HEK293T (cell line): ENCODE measurements at regions not wholly inside any gene's neighbourhood (a gene's known extent, or its start where the extent isn't known, plus 50 kb on each side); places are given as distances from the start of the nearest gene placed in this dataset.

Experiments used
- CTCF ChIA-PET: fragments of 350-600 bp; formaldehyde crosslinking; extraction: SDS; loops from one replicate; lab custom pipeline; 2021; ENCODE audit warnings: antibody characterized with exemption, inconsistent platforms; lab: Yijun Ruan, JAX
- POLR2A ChIA-PET: fragments of 350-600 bp; formaldehyde crosslinking; extraction: SDS; loops from one replicate; lab custom pipeline; 2020; ENCODE audit warnings: antibody characterized with exemption, inconsistent platforms; lab: Yijun Ruan, JAX
- DNase-seq: peaks from one replicate; pipeline ENCODE4 v3.0.0; 2012; ENCODE audit warnings: mixed read lengths; ENCODE audit errors: extremely low spot score
- ARNT ChIP-seq: fragments of 450-650 bp; IDR thresholded peaks from 2 replicates; pipeline ENCODE4 v1.6.1; 2017; ENCODE audit warnings: mild to moderate bottlenecking
- BHLHE40 ChIP-seq: fragments of 450-650 bp; IDR thresholded peaks from 2 replicates; pipeline ENCODE4 v1.6.1; 2016; ENCODE audit warnings: mild to moderate bottlenecking, moderate library complexity, borderline replicate concordance
- CTBP1 ChIP-seq: fragments of 450-650 bp; IDR thresholded peaks from 2 replicates; pipeline ENCODE4 v1.6.1; 2016; ENCODE audit warnings: borderline replicate concordance
- ELF4 ChIP-seq: fragments of 450-650 bp; IDR thresholded peaks from 2 replicates; pipeline ENCODE4 v1.6.1; 2017; ENCODE audit warnings: antibody characterized with exemption
- FOXA1 ChIP-seq: fragments of 450-650 bp; IDR thresholded peaks from 2 replicates; pipeline ENCODE4 v1.6.1; 2016; ENCODE audit warnings: mild to moderate bottlenecking
- FOXK2 ChIP-seq: fragments of 450-650 bp; IDR thresholded peaks from 2 replicates; pipeline ENCODE4 v1.6.1; 2016; ENCODE audit warnings: mild to moderate bottlenecking
- FOXM1 ChIP-seq: fragments of 450-650 bp; IDR thresholded peaks from 2 replicates; pipeline ENCODE4 v1.6.1; 2017; ENCODE audit warnings: mild to moderate bottlenecking, borderline replicate concordance
- HDGF ChIP-seq: fragments of 450-650 bp; IDR thresholded peaks from 2 replicates; pipeline ENCODE4 v1.6.1; 2017; ENCODE audit warnings: antibody characterized with exemption, borderline replicate concordance
- L3MBTL2 ChIP-seq: fragments of 450-650 bp; conservative IDR thresholded peaks from 2 replicates; pipeline ENCODE4 v1.6.1; 2016; ENCODE audit warnings: mild to moderate bottlenecking
- LEF1 ChIP-seq: fragments of 450-650 bp; IDR thresholded peaks from 2 replicates; pipeline ENCODE4 v1.6.1; 2017; ENCODE audit warnings: mild to moderate bottlenecking, borderline replicate concordance
- NFRKB ChIP-seq: fragments of 450-650 bp; IDR thresholded peaks from 2 replicates; pipeline ENCODE4 v1.6.1; 2016; ENCODE audit warnings: mild to moderate bottlenecking, moderate library complexity
- PKNOX1 ChIP-seq: fragments of 450-650 bp; IDR thresholded peaks from 2 replicates; pipeline ENCODE4 v1.6.1; 2016
- SP1 ChIP-seq: fragments of 450-650 bp; IDR thresholded peaks from 2 replicates; pipeline ENCODE4 v1.6.1; 2017
- SUZ12 ChIP-seq: fragments of 450-650 bp; IDR thresholded peaks from 2 replicates; pipeline ENCODE4 v1.6.1; 2016; ENCODE audit warnings: mild to moderate bottlenecking
- TARDBP ChIP-seq: fragments of 450-650 bp; IDR thresholded peaks from 2 replicates; pipeline ENCODE4 v1.6.1; 2016
- ZNF384 ChIP-seq: fragments of 450-650 bp; IDR thresholded peaks from 2 replicates; pipeline ENCODE4 v1.6.1; 2016

DNA sequence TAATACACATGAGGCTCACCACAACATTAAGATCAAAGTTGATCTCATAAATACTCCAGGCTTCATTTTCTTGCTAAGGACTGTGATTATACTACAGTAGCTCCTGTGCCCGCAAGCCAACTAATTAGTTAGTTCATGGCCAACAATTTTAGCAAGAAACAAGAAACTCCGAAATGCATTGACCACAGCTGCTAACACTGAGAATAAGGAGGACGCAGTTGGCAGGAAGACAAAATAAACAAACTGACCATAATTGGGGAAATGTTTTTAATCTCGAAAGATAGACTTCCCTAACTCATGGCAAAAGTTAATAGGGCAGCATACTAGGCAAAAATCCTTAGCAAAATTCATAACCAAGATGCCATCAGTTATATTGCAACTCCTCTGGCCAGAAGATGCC, 115.5 kb upstream of the SPEF2 start:
- DNase-seq = no peak
- CTCF ChIA-PET = no interaction called here
- TF ChIP-seq L3MBTL2 (no peak), CTBP1 (no peak), PKNOX1 (no peak), ARNT (no peak)

GRCh38 chr5:35488791-35489190, 128.9 kb upstream of the SPEF2 start:
- CTCF ChIA-PET = no interaction called here
- DNase-seq = no peak

More for the DNA sequence above, 115.5 kb upstream of the SPEF2 start:
- POLR2A ChIA-PET = no interaction called here

DNA sequence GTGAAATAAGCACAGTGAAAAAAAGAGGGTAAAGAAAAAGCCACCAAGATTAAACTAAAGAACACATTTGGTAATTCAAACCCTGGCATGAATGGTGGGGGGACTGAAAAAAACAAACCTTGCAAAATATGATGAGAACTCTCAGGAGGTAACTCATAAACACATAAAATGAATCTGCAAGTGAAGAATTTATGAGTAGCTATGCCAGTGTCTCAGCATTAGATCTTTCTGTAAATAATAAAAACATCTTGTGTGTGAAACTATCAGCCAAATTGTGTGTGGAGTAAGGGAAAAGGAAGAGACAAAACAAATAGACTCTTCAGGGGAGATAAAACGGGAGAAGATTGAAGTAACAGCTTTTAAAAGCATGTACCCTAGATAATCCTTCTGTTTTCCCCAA, 129.6 kb upstream of the SPEF2 start:
- DNase-seq = no peak
- ChIA-PET POLR2A (no interaction called here), CTCF (no interaction called here)
- TF ChIP-seq LEF1 (no peak), ELF4 (no peak), CTBP1 (no peak), FOXA1 (no peak), TARDBP (no peak), NFRKB (no peak), FOXK2 (no peak), SUZ12 (no peak), PKNOX1 (no peak), FOXM1 (no peak), ZNF384 (no peak), BHLHE40 (no peak), L3MBTL2 (no peak), HDGF (no peak), ARNT (no peak), SP1 (no peak)

More at GRCh38 chr5:35488791-35489190, 128.9 kb upstream of the SPEF2 start:
- POLR2A ChIA-PET = no interaction called here
- TF ChIP-seq BHLHE40 (no peak), FOXK2 (no peak), TARDBP (no peak), SUZ12 (no peak), L3MBTL2 (no peak), FOXM1 (no peak), LEF1 (no peak), HDGF (no peak), SP1 (no peak), ARNT (no peak), PKNOX1 (no peak), CTBP1 (no peak), FOXA1 (no peak), ELF4 (no peak), ZNF384 (no peak), NFRKB (no peak)

GRCh38 chr5:35487233-35488025, 130.2 kb upstream of the SPEF2 start:
- TF ChIP-seq SP1 = no peak
- no peak for TF ChIP-seq ARNT
- TF ChIP-seq FOXA1 = no peak
- no peak for TF ChIP-seq FOXM1
- TF ChIP-seq L3MBTL2 = no peak
- no peak for TF ChIP-seq ELF4
- DNase-seq = no peak
- CTCF ChIA-PET = no interaction called here
- POLR2A ChIA-PET = no interaction called here

GRCh38 chr5:35485487-35485886, 132.2 kb upstream of the SPEF2 start:
- no peak for TF ChIP-seq L3MBTL2
- TF ChIP-seq ARNT = no peak
- TF ChIP-seq ZNF384 = no peak
- no peak for TF ChIP-seq HDGF
- no peak for TF ChIP-seq SUZ12
- no peak for TF ChIP-seq NFRKB
- TF ChIP-seq SP1 = no peak
- ChIA-PET CTCF (no interaction called here), POLR2A (no interaction called here)
- DNase-seq = no peak

- TF ChIP-seq PKNOX1 (no peak), TARDBP (no peak), ZNF384 (no peak), LEF1 (no peak), ELF4 (no peak), BHLHE40 (no peak), NFRKB (no peak), FOXK2 (no peak), L3MBTL2 (no peak), SUZ12 (no peak), FOXM1 (no peak), SP1 (no peak), HDGF (no peak), ARNT (no peak), CTBP1 (no peak)
- ChIA-PET POLR2A (no interaction called here), CTCF (no interaction called here)
- DNase-seq = no peak
Measured at GRCh38 chr5:35484241-35484640, 133.4 kb upstream of the SPEF2 start.
